Left lung (tissue), 4 donors: ENCODE measurements at regions not wholly inside any gene's neighbourhood (a gene's known extent, or its start where the extent isn't known, plus 50 kb on each side); places are given as distances from the start of the nearest gene placed in this dataset.

Source experiments
- ATAC-seq: fragments of 200-7000 bp; cut with Tn5 transposase; one replicate; pipeline ENCODE4 v1.9.1; 2020; ENCODE audit warnings: moderate library complexity
- DNase-seq, 4 donors: peaks; one replicate each; pipeline ENCODE4 v3.0.0-alpha.2; 2013 to 2020
- H3K27ac ChIP-seq, 2 donors: fragments of 200-600 bp; sonication (generic) in 1 of 2; one replicate each; pipeline versions ENCODE4 v1.5.0 to v1.8.0; 2020 to 2021
- H3K27me3 ChIP-seq, 2 donors: fragments of 200-600 bp; sonication (generic) in 1 of 2; one replicate each; pipeline versions ENCODE4 v1.5.0 to v1.8.0; 2020 to 2021
- H3K36me3 ChIP-seq, 2 donors: fragments of 200-600 bp; sonication (generic) in 1 of 2; one replicate each; pipeline versions ENCODE4 v1.5.0 to v1.8.0; 2020 to 2021
- H3K4me1 ChIP-seq, 2 donors: fragments of 200-600 bp; one replicate each; pipeline ENCODE4 v1.8.0; 2021
- H3K4me3 ChIP-seq, 2 donors: fragments of 200-600 bp; sonication (generic) in 1 of 2; one replicate each; pipeline versions ENCODE4 v1.5.0 to v1.8.0; 2020 to 2021; ENCODE audit warnings: mild to moderate bottlenecking in 1 of 2
- H3K9me3 ChIP-seq, 2 donors: fragments of 200-600 bp; sonication (generic) in 1 of 2; one replicate each; pipeline versions ENCODE4 v1.5.0 to v1.8.0; 2020 to 2021
- CTCF ChIP-seq, 2 donors: fragments of 200-600 bp; sonication (generic) in 1 of 2; IDR thresholded peaks; one replicate each; pipeline versions ENCODE4 v1.5.0 to v1.8.0; 2021; ENCODE audit warnings: antibody characterized with exemption in 2 of 2
- intact Hi-C, 2 donors: fragments of 100-400 bp; cut with DNase I; formaldehyde crosslinking; loops; one replicate each; pipeline versions ENCODE4 v1.11.2 to v1.14.2; 2022
- donor health status: DM: no; HTN: yes; CAD: no.
- donor health status: DM: no; HTN: no; CAD: no.

- no peak for TF ChIP-seq CTCF (IDR thresholded peaks at IDR 0.05)
- Histone ChIP-seq H3K36me3 (no peaks in the 10 kb centered on the region), H3K27ac (peak overlapping the region in 1 of 2 donors; percentile 92), H3K4me3 (no peak overlapping the region), H3K4me1 (peaks cover 0 to 19% of the 10 kb centered on the region in 2 donors), H3K9me3 (no peaks in the 10 kb centered on the region), H3K27me3 (no peaks in the 10 kb centered on the region)
- intact Hi-C loops = no loop called here
- ATAC-seq (peak; percentile 90), DNase-seq (peak in 2 of 4 donors; percentile 78 to 84)
Measured at GRCh38 chr9:107760469-107761242, 271.1 kb upstream of the KLF4 start.

- DNase-seq = no peak
- H3K36me3 ChIP-seq = no peaks in the 10 kb centered on the region
- TF ChIP-seq CTCF (IDR thresholded peaks at IDR 0.05) = no peak
- ATAC-seq = no peak
- peaks cover 0 to 27% of the 10 kb centered on the region in 2 donors for H3K4me1 ChIP-seq
- no peaks in the 10 kb centered on the region for H3K27me3 ChIP-seq
- intact Hi-C loops = no loop called here
- H3K4me3 ChIP-seq = no peak overlapping the region
- H3K9me3 ChIP-seq = no peaks in the 10 kb centered on the region
- peak overlapping the region in 1 of 2 donors; percentile 92 for H3K27ac ChIP-seq
Measured at GRCh38 chr9:107759823-107760166, 270.2 kb upstream of the KLF4 start.

- intact Hi-C loops = no loop called here
- DNase-seq (no peak), ATAC-seq (no peak)
- TF ChIP-seq CTCF (IDR thresholded peaks at IDR 0.05) = no peak
- Histone ChIP-seq H3K4me1 (peaks cover 0 to 27% of the 10 kb centered on the region in 2 donors), H3K36me3 (no peaks in the 10 kb centered on the region), H3K4me3 (no peak overlapping the region), H3K27ac (peak overlapping the region in 1 of 2 donors; percentile 92), H3K27me3 (no peaks in the 10 kb centered on the region), H3K9me3 (no peaks in the 10 kb centered on the region)
Measured at GRCh38 chr9:107759009-107759822, 269.6 kb upstream of the KLF4 start.

- Histone ChIP-seq H3K27ac (no peak overlapping the region), H3K4me1 (peaks cover 0 to 36% of the 10 kb centered on the region in 2 donors), H3K27me3 (no peaks in the 10 kb centered on the region), H3K4me3 (no peak overlapping the region), H3K9me3 (no peaks in the 10 kb centered on the region), H3K36me3 (no peaks in the 10 kb centered on the region)
- DNase-seq (no peak), ATAC-seq (no peak)
- intact Hi-C loops = no loop called here
- TF ChIP-seq CTCF (IDR thresholded peaks at IDR 0.05) = no peak
Measured at GRCh38 chr9:107756091-107756490, 266.5 kb upstream of the KLF4 start.

GRCh38 chr9:107755246-107755645 lies 265.7 kb upstream of the KLF4 start:
- ATAC-seq (peak; percentile 34), DNase-seq (no peak)
- no peak for TF ChIP-seq CTCF (IDR thresholded peaks at IDR 0.05)
- Histone ChIP-seq H3K4me3 (no peak overlapping the region), H3K36me3 (no peaks in the 10 kb centered on the region), H3K9me3 (no peaks in the 10 kb centered on the region), H3K27ac (peak overlapping the region in 1 of 2 donors; percentile 14), H3K27me3 (no peaks in the 10 kb centered on the region), H3K4me1 (peaks cover 3 to 39% of the 10 kb centered on the region in 2 donors)
- intact Hi-C loops = no loop called here
